GM12878 (cell line): ENCODE measurements at regions not wholly inside any gene's neighbourhood (a gene's known extent, or its start where the extent isn't known, plus 50 kb on each side); places are given as distances from the start of the nearest gene placed in this dataset.
"Not testable (repeated sequence)": the region's sequence is repeated elsewhere in the genome, so short reads cannot be mapped to it uniquely, and the experiment has no call there.

Experiments
- ATAC-seq: fragments of 200-7000 bp; cut with Tn5 transposase; 3 replicates; pipeline ENCODE4 v1.9.1; 2020; ENCODE audit warnings: mild to moderate bottlenecking, moderate library complexity
- BruUV-seq: library from RNA; stranded (reverse); fragments of 400-500 nt; replicated peaks from 2 replicates; lab custom pipeline; 2021; lab: Mats Ljungman, UMichigan
- CTCF ChIA-PET: fragments of 300-600 bp; sonication (Branson Sonifier 250); formaldehyde crosslinking; extraction: SDS; loops from one replicate; lab custom pipeline; 2021; ENCODE audit warnings: inconsistent platforms; lab: Yijun Ruan, JAX
- POLR2A ChIA-PET: fragments of 350-600 bp; formaldehyde crosslinking; extraction: SDS; loops from one replicate; lab custom pipeline; 2021; ENCODE audit warnings: inconsistent platforms; lab: Charles Lee
- RAD21 ChIA-PET: fragments of 300-600 bp; sonication (Branson Sonifier 250); formaldehyde crosslinking; loops from one replicate; lab custom pipeline; 2023; ENCODE audit warnings: antibody characterized with exemption; ENCODE audit not compliant: unreplicated experiment; lab: Charles Lee
- SMC1A ChIA-PET: fragments of 300-600 bp; sonication (Branson Sonifier 250); formaldehyde crosslinking; loops from one replicate; lab custom pipeline; 2023; ENCODE audit not compliant: unreplicated experiment, uncharacterized antibody; lab: Charles Lee
- DNase-seq: peaks from one replicate; pipeline ENCODE4 v3.0.0-alpha.2; 2011; ENCODE audit warnings: low read depth, low spot score
- FAIRE-seq: peaks from 3 replicates; lab custom pipeline; 2011; peaks lifted over from hg19 to GRCh38; lab: Jason Lieb, UNC
- H2AFZ ChIP-seq: 2 replicates; pipeline ENCODE4 v1.6.0; 2011; ENCODE audit warnings: low read depth, low read length, control low read depth; ENCODE audit not compliant: control insufficient read depth
- H3K27ac ChIP-seq: 2 replicates; pipeline ENCODE4 v1.5.1; 2011; ENCODE audit warnings: control low read depth; ENCODE audit not compliant: control insufficient read depth, insufficient read depth
- H3K27me3 ChIP-seq, 2 experiments: replicated peaks in 1 of 2; 2 replicates each; pipeline versions ENCODE4 v1.6.0 to v1.6.1; 2011; ENCODE audit warnings: low read length in 1 of 2; ENCODE audit not compliant: control insufficient read depth in 2 of 2, insufficient read depth in 2 of 2
- H3K36me3 ChIP-seq, 2 experiments: 2 replicates each; pipeline ENCODE4 v1.5.1; 2011; ENCODE audit warnings: low read length in 1 of 2; ENCODE audit not compliant: control insufficient read depth in 2 of 2, insufficient read depth in 2 of 2
- H3K4me1 ChIP-seq: 2 replicates; pipeline ENCODE4 v1.6.1; 2011; ENCODE audit warnings: mild to moderate bottlenecking, low read length, moderate library complexity, mixed read lengths; ENCODE audit not compliant: control insufficient read depth, insufficient read depth
- H3K4me2 ChIP-seq: 2 replicates; pipeline ENCODE4 v1.6.0; 2011; ENCODE audit warnings: control low read depth; ENCODE audit not compliant: control insufficient read depth, insufficient read depth
- H3K4me3 ChIP-seq: fragments of 200-600 bp; sonication (generic); 2 replicates; pipeline ENCODE4 v1.5.1; 2016
- H3K79me2 ChIP-seq: 2 replicates; pipeline ENCODE4 v1.6.0; 2011; ENCODE audit warnings: low read length; ENCODE audit not compliant: control insufficient read depth, insufficient read depth
- H3K9ac ChIP-seq: 2 replicates; pipeline ENCODE4 v1.8.0; 2011; ENCODE audit warnings: low read length, control low read depth, mixed read lengths; ENCODE audit not compliant: control insufficient read depth, insufficient read depth
- H3K9me3 ChIP-seq: replicated peaks from 3 replicates; pipeline ENCODE4 v1.5.1; 2011; ENCODE audit warnings: mild to moderate bottlenecking, low read length; ENCODE audit not compliant: control insufficient read depth, insufficient read depth
- H4K20me1 ChIP-seq: 2 replicates; pipeline ENCODE4 v1.6.0; 2011; ENCODE audit not compliant: control insufficient read depth, insufficient read depth
- CBX3 ChIP-seq: fragments of 200-600 bp; sonication (generic); IDR thresholded peaks from 2 replicates; pipeline ENCODE4 v1.6.1; 2016; ENCODE audit warnings: low read depth, borderline replicate concordance
- WGBS: methylation state at CpG from one replicate; pipeline ENCODE4 v1.1.6; 2016; ENCODE audit warnings: low lambda C conversion rate; ENCODE audit not compliant: insufficient replicate concordance, insufficient coverage; ENCODE audit errors: missing lambda C conversion rate; 5-methylcytosine and 5-hydroxymethylcytosine counted together
- in situ Hi-C: fragments of 300-500 bp; cut with MboI; formaldehyde crosslinking; loops from 9 replicates; pipeline ENCODE4 v1.14.3; 2018; ENCODE audit warnings: mixed read lengths
- intact Hi-C: fragments of 100-400 bp; cut with micrococcal nuclease; formaldehyde crosslinking; loops from one replicate; pipeline ENCODE4 v1.14.2; 2022; ENCODE audit not compliant: unreplicated experiment

- Histone ChIP-seq H2AFZ (no peak overlapping the region), H3K4me1 (no peaks in the 10 kb centered on the region), H3K36me3 (no peaks in the 10 kb centered on the region), H3K9ac (no peak overlapping the region), H3K27me3 (no peaks in the 10 kb centered on the region), H3K4me3 (no peak overlapping the region), H3K9me3 (no peaks in the 10 kb centered on the region), H3K79me2 (no peaks in the 10 kb centered on the region), H3K27ac (no peak overlapping the region), H3K4me2 (no peak overlapping the region)
- no TSS peak for BruUV-seq
- WGBS: 3% methylated on average over 4 of the region's 4 CpGs
- ATAC-seq (no peak), FAIRE-seq (no peak)
- ChIA-PET SMC1A (interaction anchor here (0.8 to 1.7 kb wide), 3 partner anchors 15 to 96 kb away, joined by 3 to 7 read pairs (median 6); no protein-coding TSS in a partner anchor), POLR2A (interaction anchor here (0.6 kb wide), 1 partner anchor 313 kb away, joined by 3 read pairs; no protein-coding TSS in a partner anchor), CTCF (interaction anchor here (0.9 to 1.0 kb wide), 2 partner anchors 59 to 304 kb away, joined by 3 read pairs; no protein-coding TSS in a partner anchor), RAD21 (interaction anchor here (0.6 to 1.1 kb wide), 3 partner anchors 41 to 557 kb away, joined by 3 to 4 read pairs (median 3); no protein-coding TSS in a partner anchor)
- in situ Hi-C loops: no loop called here
- intact Hi-C loops: no loop called here
- no peak for TF ChIP-seq CBX3
- TF ChIP-seq, all 136 proteins: peak for 0
- no peaks in the 10 kb centered on the region for H4K20me1 ChIP-seq
- DNase-seq: no peak
Observed at GRCh38 chr4:138774940-138775339, 240.6 kb upstream of the NOCT start.

- H3K36me3 ChIP-seq, DNase-seq, H2AFZ ChIP-seq, in situ Hi-C loops, H3K4me3 ChIP-seq, H3K27ac ChIP-seq, intact Hi-C loops, H3K9me3 ChIP-seq, H3K27me3 ChIP-seq, H3K9ac ChIP-seq, H3K4me1 ChIP-seq, H4K20me1 ChIP-seq, BruUV-seq, ATAC-seq, H3K79me2 ChIP-seq, H3K4me2 ChIP-seq, FAIRE-seq: not testable (repeated sequence)
- RAD21 ChIA-PET: interaction anchor here (1.0 to 1.1 kb wide), 2 partner anchors 41 to 97 kb away, joined by 3 to 4 read pairs; no protein-coding TSS in a partner anchor
- CTCF ChIA-PET: interaction anchor here (0.9 kb wide), 1 partner anchor 304 kb away, joined by 3 read pairs; no protein-coding TSS in a partner anchor
- whole genome bisulfite sequencing: 20% methylated on average over 4 of the region's 4 CpGs
- SMC1A ChIA-PET: interaction anchor here (0.8 kb wide), 1 partner anchor 20 kb away, joined by 3 read pairs; no protein-coding TSS in a partner anchor
- POLR2A ChIA-PET: interaction anchor here (0.6 kb wide), 1 partner anchor 314 kb away, joined by 3 read pairs; no protein-coding TSS in a partner anchor
Observed at GRCh38 chr4:138774125-138774524, 241.5 kb upstream of the NOCT start.
